ENCODE measurements at regions not wholly inside any gene's neighbourhood (a gene's known extent, or its start where the extent isn't known, plus 50 kb on each side); places are given as distances from the start of the nearest gene placed in this dataset.

GRCh38 chr9:106587042-106587441 lies 275.9 kb upstream of the ZNF462 start:
- DNase-seq = no peak

GRCh38 chr9:106588626-106589025 lies 274.3 kb upstream of the ZNF462 start:
- DNase-seq = no peak

- DNase-seq = no peak
These were observed 272.0 kb upstream of the ZNF462 start for GRCh38 chr9:106590759-106591505.

GRCh38 chr9:106593201-106593600 lies 269.8 kb upstream of the ZNF462 start:
- DNase-seq = no peak

- no peak for DNase-seq
These were observed 266.0 kb upstream of the ZNF462 start for GRCh38 chr9:106596984-106597383.

- peak in 3 of 58 donors; percentile 7 to 27 (median 19) for DNase-seq
These were observed 261.9 kb upstream of the ZNF462 start for GRCh38 chr9:106600955-106601560.

GRCh38 chr9:106602344-106602743 lies 260.6 kb upstream of the ZNF462 start:
- DNase-seq = no peak

GRCh38 chr9:106613250-106613737 lies 249.7 kb upstream of the ZNF462 start:
- DNase-seq = peak in 1 of 58 donors; percentile 1

GRCh38 chr9:106615118-106615889 lies 247.7 kb upstream of the ZNF462 start:
- no peak for DNase-seq

GRCh38 chr9:106616026-106616425 lies 246.9 kb upstream of the ZNF462 start:
- DNase-seq = peak in 5 of 58 donors; percentile 1 to 17 (median 4)

GRCh38 chr9:106616851-106617345 lies 246.1 kb upstream of the ZNF462 start:
- no peak for DNase-seq

- no peak for DNase-seq
These were observed 243.8 kb upstream of the ZNF462 start for GRCh38 chr9:106619211-106619610.

- no peak for DNase-seq
These were observed 242.9 kb upstream of the ZNF462 start for GRCh38 chr9:106620081-106620480.

GRCh38 chr9:106620866-106621265 lies 242.1 kb upstream of the ZNF462 start:
- no peak for DNase-seq

GRCh38 chr9:106621313-106622163 lies 241.4 kb upstream of the ZNF462 start:
- peak in 14 of 58 donors; percentile 3 to 70 (median 21) for DNase-seq

GRCh38 chr9:106622164-106622487 lies 240.8 kb upstream of the ZNF462 start:
- DNase-seq = no peak

GRCh38 chr9:106623558-106623957 lies 239.4 kb upstream of the ZNF462 start:
- no peak for DNase-seq

GRCh38 chr9:106625259-106625789 lies 237.6 kb upstream of the ZNF462 start:
- DNase-seq = no peak

- no peak for DNase-seq
These were observed 236.0 kb upstream of the ZNF462 start for GRCh38 chr9:106626936-106627335.

- no peak for DNase-seq
These were observed 230.3 kb upstream of the ZNF462 start for GRCh38 chr9:106632621-106633020.

GRCh38 chr9:106634183-106634582 lies 228.8 kb upstream of the ZNF462 start:
- no peak for DNase-seq

All from anterior cingulate cortex (tissue), 58 donors.